Ovary (tissue), 7 donors: ENCODE measurements at regions not wholly inside any gene's neighbourhood (a gene's known extent, or its start where the extent isn't known, plus 50 kb on each side); places are given as distances from the start of the nearest gene placed in this dataset.

Source experiments
- DNase-seq, 5 donors: peaks; one replicate each; pipeline ENCODE4 v3.0.0-alpha.2; 2019 to 2020
- H3K27ac ChIP-seq, 2 donors: fragments of 200-600 bp; one replicate each; pipeline versions ENCODE4 v1.5.1 to v1.8.0; 2019 to 2022
- H3K27me3 ChIP-seq: fragments of 200-600 bp; one replicate; pipeline ENCODE4 v1.8.0; 2022
- H3K36me3 ChIP-seq: fragments of 200-600 bp; sonication (generic); one replicate; pipeline ENCODE4 v1.5.1; 2019
- H3K4me1 ChIP-seq: one replicate; pipeline ENCODE4 v1.8.1; 2013; ENCODE audit warnings: mild to moderate bottlenecking, moderate library complexity; ENCODE audit not compliant: insufficient read depth
- H3K4me3 ChIP-seq: fragments of 200-600 bp; sonication (generic); one replicate; pipeline ENCODE4 v1.5.1; 2017
- H3K9me3 ChIP-seq, 2 donors: fragments of 200-600 bp in 1 of 2; sonication (generic) in 1 of 2; one replicate each; pipeline versions ENCODE4 v1.5.1 to v1.8.1; 2013 to 2019; ENCODE audit warnings: mild to moderate bottlenecking in 1 of 2, moderate library complexity in 1 of 2
- EP300 ChIP-seq: sonication (generic); formaldehyde crosslinking; IDR thresholded peaks from one replicate; pipeline ENCODE4 v1.6.1; 2017; ENCODE audit warnings: antibody characterized with exemption
- POLR2A ChIP-seq: fragments of 450-650 bp; IDR thresholded peaks from one replicate; pipeline ENCODE4 v1.6.1; 2017; ENCODE audit warnings: antibody characterized with exemption, mild to moderate bottlenecking, moderate library complexity
- WGBS, 3 donors: extraction: QIAGEN DNeasy Blood & Tissue Kit in 1 of 3; methylation state at CpG; one replicate each; pipeline versions ENCODE4 v1.1.5 to v1.1.7; 2013 to 2017; 5-methylcytosine and 5-hydroxymethylcytosine counted together
- intact Hi-C, 4 donors: fragments of 100-400 bp; cut with DNase I; formaldehyde crosslinking; loops; one replicate each; pipeline versions ENCODE4 v1.11.0 to v1.15.1; 2022 to 2023
- TF ChIP-seq, protein P1 (sequence below), 3 donors: fragments of 450-650 bp in 2 of 3; fragments of 200-600 bp in 1 of 3; IDR thresholded peaks; one replicate each; pipeline versions ENCODE4 v1.5.1 to v1.8.0; 2016 to 2022; ENCODE audit warnings: antibody characterized with exemption in 3 of 3, mild to moderate bottlenecking in 1 of 3
- donor health status: DM: no; HTN: no; CAD: no; lungs with moderate emphysema.
- donor health status: DM: no; HTN: no; CAD: no.
- donor health status: Bipolar disorder and iron deficiency.
- donor health status: DM: no; HTN: no; CAD: no.
- donor health status: DM: yes; HTN: yes; CAD: no.

DNA sequence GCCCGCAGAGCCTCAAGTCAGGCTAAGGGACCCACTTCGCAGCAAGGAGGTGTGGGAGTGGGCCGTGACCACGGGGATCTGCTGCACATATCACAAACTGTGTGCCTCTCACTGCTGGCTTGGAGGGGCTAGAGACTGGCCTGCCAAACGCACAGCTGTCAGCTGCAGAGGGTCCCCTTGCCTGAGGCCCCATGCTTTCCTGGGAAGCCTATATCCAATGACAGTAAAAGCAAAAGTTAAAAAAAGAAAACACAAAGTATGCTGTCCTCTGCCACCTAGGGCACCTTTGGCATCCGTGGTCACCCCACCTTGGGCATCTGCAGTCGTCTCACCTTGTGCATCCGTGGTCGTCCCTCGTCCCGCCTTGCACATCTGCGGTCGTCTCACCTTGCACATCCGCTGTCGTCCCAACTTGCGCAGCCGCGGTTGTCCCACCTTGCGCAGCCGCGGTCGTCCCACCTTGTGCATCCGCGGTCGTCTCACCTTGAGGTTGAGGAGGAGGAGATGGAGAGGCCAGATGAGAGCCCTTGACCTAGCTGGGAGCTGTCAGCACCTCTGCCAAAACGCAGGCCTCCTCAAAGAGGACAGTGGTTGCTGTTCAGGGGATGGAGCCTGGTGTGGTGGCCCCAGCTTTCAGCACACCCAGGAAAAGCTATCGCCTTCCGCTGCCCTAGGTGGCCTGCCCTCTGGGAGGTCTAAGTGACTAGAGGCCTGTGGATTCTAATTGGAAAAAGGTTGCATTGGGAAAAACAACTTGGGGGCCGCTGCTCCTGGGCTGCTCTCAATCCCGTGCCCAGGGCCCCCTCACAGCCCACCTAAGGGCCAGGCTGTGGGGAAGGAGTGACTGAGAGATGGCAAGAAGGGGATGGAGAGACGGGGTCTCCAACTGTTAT lies 90.5 kb downstream of the MYEOV start:
- intact Hi-C loops = loop anchor here in 1 of 4 donors (10.0 kb wide), 1 partner anchor 70 kb away; no protein-coding TSS in a partner anchor
- DNase-seq = peak in 1 of 5 donors; percentile 17

DNA sequence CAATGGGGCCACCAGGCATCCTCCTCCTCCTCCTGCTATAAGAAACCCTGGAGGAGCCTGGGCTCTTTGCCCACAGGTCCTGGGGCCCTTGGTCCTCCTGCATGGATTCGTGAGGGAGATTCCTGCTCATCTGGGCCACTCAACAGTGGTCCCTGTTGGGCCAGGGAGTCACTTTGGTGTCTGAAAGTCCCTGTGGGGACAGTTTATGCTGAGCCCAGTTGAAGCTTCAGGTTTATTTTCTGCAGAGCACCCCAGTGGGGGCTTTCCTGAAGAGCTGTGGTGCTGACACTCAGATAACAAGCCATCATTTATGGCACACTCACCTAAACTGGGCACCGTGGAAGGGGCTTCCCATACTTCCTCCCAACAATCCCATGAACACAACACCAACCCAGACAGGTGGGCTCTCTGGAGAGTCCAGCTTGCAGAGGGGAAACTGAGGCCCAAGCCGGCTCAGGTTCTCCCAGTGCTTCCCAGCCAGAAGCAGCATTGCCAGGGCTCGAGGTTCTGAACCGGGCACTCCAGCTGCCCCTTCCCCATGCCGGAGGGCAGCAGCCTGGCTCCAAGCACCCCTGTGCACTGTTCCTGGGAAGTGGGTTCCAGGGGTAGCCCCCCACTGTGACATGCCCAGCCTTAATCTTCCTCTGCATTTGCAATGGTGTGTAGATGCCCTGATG lies 91.3 kb downstream of the MYEOV start:
- intact Hi-C loops = loop anchor here in 1 of 4 donors (10.0 kb wide), 1 partner anchor 70 kb away; no protein-coding TSS in a partner anchor
- TF ChIP-seq POLR2A (no peak), EP300 (no peak)
- TF ChIP-seq, protein P1, sequence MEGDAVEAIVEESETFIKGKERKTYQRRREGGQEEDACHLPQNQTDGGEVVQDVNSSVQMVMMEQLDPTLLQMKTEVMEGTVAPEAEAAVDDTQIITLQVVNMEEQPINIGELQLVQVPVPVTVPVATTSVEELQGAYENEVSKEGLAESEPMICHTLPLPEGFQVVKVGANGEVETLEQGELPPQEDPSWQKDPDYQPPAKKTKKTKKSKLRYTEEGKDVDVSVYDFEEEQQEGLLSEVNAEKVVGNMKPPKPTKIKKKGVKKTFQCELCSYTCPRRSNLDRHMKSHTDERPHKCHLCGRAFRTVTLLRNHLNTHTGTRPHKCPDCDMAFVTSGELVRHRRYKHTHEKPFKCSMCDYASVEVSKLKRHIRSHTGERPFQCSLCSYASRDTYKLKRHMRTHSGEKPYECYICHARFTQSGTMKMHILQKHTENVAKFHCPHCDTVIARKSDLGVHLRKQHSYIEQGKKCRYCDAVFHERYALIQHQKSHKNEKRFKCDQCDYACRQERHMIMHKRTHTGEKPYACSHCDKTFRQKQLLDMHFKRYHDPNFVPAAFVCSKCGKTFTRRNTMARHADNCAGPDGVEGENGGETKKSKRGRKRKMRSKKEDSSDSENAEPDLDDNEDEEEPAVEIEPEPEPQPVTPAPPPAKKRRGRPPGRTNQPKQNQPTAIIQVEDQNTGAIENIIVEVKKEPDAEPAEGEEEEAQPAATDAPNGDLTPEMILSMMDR (IDR thresholded peaks at IDR 0.05) = no peak
- peak in 2 of 5 donors; percentile 1 to 7 for DNase-seq
- no peak overlapping the region for H3K27ac ChIP-seq
- H3K27me3 ChIP-seq = no peaks in the 10 kb centered on the region
- no peaks in the 10 kb centered on the region for H3K36me3 ChIP-seq
- H3K4me3 ChIP-seq = no peak overlapping the region
- H3K9me3 ChIP-seq = no peaks in the 10 kb centered on the region
- WGBS, 3 donors = 83 to 94% (median 87%) methylated on average over 6 of the region's 6 CpGs
- H3K4me1 ChIP-seq = no peaks in the 10 kb centered on the region

More for the DNA sequence above, 90.5 kb downstream of the MYEOV start:
- Histone ChIP-seq H3K4me3 (no peak overlapping the region), H3K4me1 (no peaks in the 10 kb centered on the region), H3K27ac (no peak overlapping the region), H3K27me3 (no peaks in the 10 kb centered on the region), H3K36me3 (no peaks in the 10 kb centered on the region), H3K9me3 (no peaks in the 10 kb centered on the region)
- 72 to 79% (median 72%) methylated on average over 31 of the region's 31 CpGs for WGBS, 3 donors
- no peak for TF ChIP-seq POLR2A
- TF ChIP-seq, protein P1 (IDR thresholded peaks at IDR 0.05) = no peak
- TF ChIP-seq EP300 = no peak

DNA sequence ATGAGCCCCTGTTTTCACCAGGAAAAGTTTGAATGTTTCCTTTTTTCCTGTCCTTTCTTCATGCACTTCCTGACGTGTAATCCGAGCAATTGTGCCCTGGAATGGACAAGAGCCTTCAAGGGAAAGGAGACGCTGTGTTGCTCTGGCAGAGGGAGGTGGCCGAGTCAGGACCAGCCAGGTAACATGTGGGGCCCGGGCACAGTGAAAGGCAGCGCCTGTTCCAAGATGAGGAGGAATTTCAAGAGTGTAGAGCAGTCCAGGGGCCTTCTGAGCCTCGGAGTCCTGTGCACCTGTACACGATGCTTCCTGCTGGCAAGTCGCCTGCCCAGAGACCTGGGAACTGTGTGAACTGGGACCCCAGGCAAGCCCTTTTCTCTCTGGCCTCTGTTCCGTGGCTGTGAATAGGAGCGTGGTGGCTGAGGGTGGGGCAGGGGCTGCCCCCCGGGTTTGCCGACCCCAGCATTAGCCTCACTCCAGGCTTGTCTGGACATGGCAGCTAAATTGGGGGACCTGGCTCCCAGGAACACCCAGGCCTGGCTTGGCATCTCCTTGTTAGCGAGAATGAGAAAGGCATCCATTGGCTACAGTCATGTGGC lies 92.0 kb downstream of the MYEOV start:
- Histone ChIP-seq H3K36me3 (no peaks in the 10 kb centered on the region), H3K9me3 (no peaks in the 10 kb centered on the region), H3K4me3 (no peak overlapping the region), H3K4me1 (no peaks in the 10 kb centered on the region), H3K27ac (no peak overlapping the region), H3K27me3 (no peaks in the 10 kb centered on the region)
- intact Hi-C loops = loop anchor here in 1 of 4 donors (10.0 kb wide), 1 partner anchor 71 kb away; no protein-coding TSS in a partner anchor
- TF ChIP-seq EP300 = no peak
- TF ChIP-seq POLR2A = no peak
- TF ChIP-seq, protein P1 (IDR thresholded peaks at IDR 0.05) = no peak
- WGBS, 3 donors = 85 to 88% (median 87%) methylated on average over 14 of the region's 14 CpGs
- DNase-seq = peak in 2 of 5 donors; percentile 9 to 25
